ENCODE measurements at regions not wholly inside any gene's neighbourhood (a gene's known extent, or its start where the extent isn't known, plus 50 kb on each side); places are given as distances from the start of the nearest gene placed in this dataset.

- intact Hi-C loops (cut with DNase I; ENCODE audit: low total_unique reads), result no loop called here
- no peaks in the 10 kb centered on the region for H3K27me3 ChIP-seq
- H3K4me3 ChIP-seq, result no peak overlapping the region
- H3K4me1 ChIP-seq, result no peaks in the 10 kb centered on the region
- peaks cover 0 to 27% (median 16%) of the 10 kb centered on the region in 4 donors for H3K9me3 ChIP-seq
- WGBS, 5 donors, result 37 to 61% (median 49%) methylated on average over 3 of the region's 3 CpGs
- H3K36me3 ChIP-seq, result no peaks in the 10 kb centered on the region
- DNase-seq, result no peak
- H3K27ac ChIP-seq, result no peak overlapping the region
- no peak for TF ChIP-seq EP300 (IDR thresholded peaks at IDR 0.05)
- TF ChIP-seq POLR2A (IDR thresholded peaks at IDR 0.05), result no peak
- TF ChIP-seq, protein P1, sequence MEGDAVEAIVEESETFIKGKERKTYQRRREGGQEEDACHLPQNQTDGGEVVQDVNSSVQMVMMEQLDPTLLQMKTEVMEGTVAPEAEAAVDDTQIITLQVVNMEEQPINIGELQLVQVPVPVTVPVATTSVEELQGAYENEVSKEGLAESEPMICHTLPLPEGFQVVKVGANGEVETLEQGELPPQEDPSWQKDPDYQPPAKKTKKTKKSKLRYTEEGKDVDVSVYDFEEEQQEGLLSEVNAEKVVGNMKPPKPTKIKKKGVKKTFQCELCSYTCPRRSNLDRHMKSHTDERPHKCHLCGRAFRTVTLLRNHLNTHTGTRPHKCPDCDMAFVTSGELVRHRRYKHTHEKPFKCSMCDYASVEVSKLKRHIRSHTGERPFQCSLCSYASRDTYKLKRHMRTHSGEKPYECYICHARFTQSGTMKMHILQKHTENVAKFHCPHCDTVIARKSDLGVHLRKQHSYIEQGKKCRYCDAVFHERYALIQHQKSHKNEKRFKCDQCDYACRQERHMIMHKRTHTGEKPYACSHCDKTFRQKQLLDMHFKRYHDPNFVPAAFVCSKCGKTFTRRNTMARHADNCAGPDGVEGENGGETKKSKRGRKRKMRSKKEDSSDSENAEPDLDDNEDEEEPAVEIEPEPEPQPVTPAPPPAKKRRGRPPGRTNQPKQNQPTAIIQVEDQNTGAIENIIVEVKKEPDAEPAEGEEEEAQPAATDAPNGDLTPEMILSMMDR (IDR thresholded peaks at IDR 0.05), result no peak
- TF ChIP-seq POLR2AphosphoS5 (IDR thresholded peaks at IDR 0.05), result no peak
Measured at GRCh38 chr10:81806842-81807241, 68.2 kb upstream of the NRG3 start.

GRCh38 chr10:81814842-81815241 lies 60.2 kb upstream of the NRG3 start:
- TF ChIP-seq EP300 (IDR thresholded peaks at IDR 0.05), result no peak
- TF ChIP-seq POLR2AphosphoS5 (IDR thresholded peaks at IDR 0.05), result no peak
- TF ChIP-seq, protein P1 (IDR thresholded peaks at IDR 0.05), result no peak
- TF ChIP-seq POLR2A (IDR thresholded peaks at IDR 0.05), result no peak
- Histone ChIP-seq H3K27me3 (no peaks in the 10 kb centered on the region), H3K36me3 (no peaks in the 10 kb centered on the region), H3K27ac (no peak overlapping the region), H3K4me1 (no peaks in the 10 kb centered on the region), H3K9me3 (peaks cover 0 to 22% (median 12%) of the 10 kb centered on the region in 4 donors), H3K4me3 (no peak overlapping the region)
- intact Hi-C loops (cut with DNase I; ENCODE audit: low total_unique reads), result no loop called here
- WGBS, 5 donors, result 76 to 85% (median 81%) methylated on average over 2 of the region's 2 CpGs
- DNase-seq, result no peak

- TF ChIP-seq, protein P1 (IDR thresholded peaks at IDR 0.05), result no peak
- no peak for TF ChIP-seq POLR2AphosphoS5 (IDR thresholded peaks at IDR 0.05)
- TF ChIP-seq POLR2A (IDR thresholded peaks at IDR 0.05), result no peak
- TF ChIP-seq EP300 (IDR thresholded peaks at IDR 0.05), result no peak
- Histone ChIP-seq H3K4me1 (no peaks in the 10 kb centered on the region), H3K36me3 (no peaks in the 10 kb centered on the region), H3K27ac (no peak overlapping the region), H3K4me3 (no peak overlapping the region), H3K27me3 (no peaks in the 10 kb centered on the region), H3K9me3 (peaks cover 0 to 3% (median 0%) of the 10 kb centered on the region in 4 donors)
- no peak for DNase-seq
- WGBS, 5 donors, result 68 to 79% (median 75%) methylated on average over 9 of the region's 9 CpGs
- intact Hi-C loops (cut with DNase I; ENCODE audit: low total_unique reads), result no loop called here
Measured at GRCh38 chr10:81817596-81818170, 57.3 kb upstream of the NRG3 start.

DNA sequence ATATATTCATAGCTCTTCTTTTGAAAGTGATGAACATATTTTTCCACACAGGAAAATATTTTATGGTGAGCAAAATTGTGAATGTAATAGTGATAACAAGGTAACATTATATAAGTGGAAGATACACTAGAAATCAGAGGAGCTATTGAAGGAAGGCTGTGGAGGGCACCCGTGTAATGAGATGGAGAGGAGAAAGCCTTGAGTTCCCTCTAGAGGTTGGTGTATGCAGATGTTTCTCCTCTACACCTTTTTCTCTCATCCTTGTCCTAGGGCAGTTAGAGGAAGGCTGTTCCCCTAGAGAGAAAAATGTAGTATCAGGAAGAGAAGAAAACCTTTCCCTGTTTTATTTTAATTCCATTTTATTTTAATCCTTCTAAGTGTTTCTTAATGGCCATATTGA lies 54.6 kb upstream of the NRG3 start:
- peak in 1 of 2 donors; percentile 30 for DNase-seq
- WGBS, 5 donors, result 0 to 7% (median 4%) methylated on average over 1 of the region's 1 CpG
- Histone ChIP-seq H3K4me1 (no peaks in the 10 kb centered on the region), H3K4me3 (no peak overlapping the region), H3K27me3 (no peaks in the 10 kb centered on the region), H3K9me3 (no peaks in the 10 kb centered on the region), H3K27ac (no peak overlapping the region), H3K36me3 (no peaks in the 10 kb centered on the region)
- intact Hi-C loops (cut with DNase I; ENCODE audit: low total_unique reads), result no loop called here
- TF ChIP-seq, protein P1 (IDR thresholded peaks at IDR 0.05), result no peak
- TF ChIP-seq POLR2AphosphoS5 (IDR thresholded peaks at IDR 0.05) (no peak), POLR2A (IDR thresholded peaks at IDR 0.05) (no peak), EP300 (IDR thresholded peaks at IDR 0.05) (no peak)

All from stomach (tissue), 8 donors.